Stimulated activated CD8-positive, alpha-beta memory T cell treated with anti-CD3 and anti-CD28 coated beads, Interleukin-2, amount 100 ng/mL, for 48 hours (primary cell): ENCODE measurements at regions not wholly inside any gene's neighbourhood (a gene's known extent, or its start where the extent isn't known, plus 50 kb on each side); places are given as distances from the start of the nearest gene placed in this dataset.
"Not testable (repeated sequence)": the region's sequence is repeated elsewhere in the genome, so short reads cannot be mapped to it uniquely, and the experiment has no call there.

ENCODE experiments used
- DNase-seq, 2 donors: peaks; one replicate each; pipeline ENCODE4 v3.0.0-alpha.2; 2020; ENCODE audit warnings: low read depth in 2 of 2

DNA sequence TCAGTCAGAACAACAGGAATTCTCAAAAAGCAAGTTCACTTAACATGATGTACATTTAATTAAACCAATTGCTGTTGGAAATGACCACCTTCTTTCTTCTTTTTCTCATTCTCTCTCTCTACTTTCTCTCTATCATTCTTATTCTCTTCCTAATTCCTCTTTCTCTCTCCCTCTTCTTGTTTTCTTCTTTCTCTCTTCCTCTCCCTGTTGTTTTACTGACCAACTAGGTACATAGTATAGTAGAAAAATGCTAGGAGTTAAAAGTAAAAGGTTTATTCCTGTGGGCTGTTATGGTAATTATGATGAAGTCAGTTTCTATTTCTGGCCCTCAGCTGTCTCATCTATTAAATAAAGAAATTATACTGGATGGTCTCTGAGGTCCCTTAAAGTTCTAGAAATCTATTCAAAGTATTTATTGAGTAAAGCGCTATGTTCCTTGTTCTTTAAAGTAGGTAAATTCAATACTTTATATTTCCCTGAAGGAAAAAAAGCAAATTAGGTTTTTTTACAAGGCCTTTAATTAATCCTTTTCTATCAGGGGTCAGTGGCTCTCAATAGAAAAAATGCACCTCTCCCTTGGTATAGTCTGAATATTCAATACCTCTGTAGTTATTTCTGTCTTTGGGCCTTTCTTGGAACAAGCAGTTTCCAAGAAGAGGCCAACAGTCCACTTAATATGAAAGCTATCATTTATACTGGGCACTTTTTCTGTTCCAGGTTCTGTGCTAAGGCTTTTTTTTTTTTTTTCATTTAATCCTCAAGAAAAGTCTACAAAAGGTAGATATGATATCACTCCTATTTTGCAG is 102.3 kb upstream of the SLC30A5 start:
- no peak for DNase-seq

- DNase-seq, result no peak
Measured at GRCh38 chr5:68994645-68995044, 99.2 kb upstream of the SLC30A5 start.

DNA sequence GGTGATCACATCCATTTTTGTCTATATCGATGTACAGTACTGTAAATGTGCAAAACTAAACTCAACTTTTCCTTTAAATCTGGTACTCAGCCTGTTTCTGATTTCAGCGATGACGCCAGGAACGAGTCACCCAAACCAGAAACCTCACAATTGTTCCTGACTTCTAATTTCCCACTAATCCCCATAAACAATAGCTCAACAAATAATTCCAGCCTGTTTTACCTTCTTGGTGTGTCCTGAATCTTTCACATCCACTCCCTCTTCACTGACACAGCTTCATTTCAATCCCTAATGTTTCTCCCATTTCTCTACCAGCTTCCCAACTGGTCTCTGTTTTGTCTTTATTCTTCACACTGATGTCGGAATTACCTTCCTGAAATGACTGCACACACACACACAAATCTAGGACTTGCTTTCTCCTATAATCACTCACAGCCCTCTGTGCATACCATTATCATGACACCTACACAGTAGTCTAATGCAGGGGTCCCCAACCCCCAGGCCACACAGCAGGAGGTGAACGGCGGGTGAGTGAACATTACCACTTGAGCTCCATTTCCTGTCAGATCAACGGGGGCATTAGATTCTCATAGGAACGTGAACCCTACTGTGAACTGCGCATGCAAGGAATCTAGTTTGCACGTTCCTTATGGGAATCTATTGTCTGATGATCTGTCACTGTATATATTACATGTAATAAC is 97.8 kb upstream of the SLC30A5 start:
- DNase-seq, result no peak

- DNase-seq, result no peak
Measured at GRCh38 chr5:68999181-68999580, 94.6 kb upstream of the SLC30A5 start.

- DNase-seq, result no peak
Measured at GRCh38 chr5:69000216-69000919, 93.4 kb upstream of the SLC30A5 start.

DNA sequence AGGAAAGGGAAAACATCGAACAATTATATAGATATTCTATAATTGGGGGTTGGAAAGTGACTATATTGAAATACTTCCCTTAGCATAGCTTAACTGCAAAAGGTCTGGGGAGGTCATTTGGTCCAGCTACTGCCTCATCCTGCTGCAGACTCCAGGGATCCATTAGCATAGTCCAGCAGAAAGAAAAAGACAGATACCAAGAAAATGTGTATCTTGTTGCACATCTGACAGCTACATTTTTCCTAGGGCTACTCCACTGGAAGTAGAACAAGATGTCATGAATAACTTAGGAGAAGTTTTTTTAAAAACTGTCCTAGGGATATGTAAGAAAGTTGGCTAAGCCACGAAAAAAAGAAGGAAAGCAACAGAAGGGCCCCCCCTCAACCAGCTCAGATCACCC is 92.9 kb upstream of the SLC30A5 start:
- no peak for DNase-seq

DNA sequence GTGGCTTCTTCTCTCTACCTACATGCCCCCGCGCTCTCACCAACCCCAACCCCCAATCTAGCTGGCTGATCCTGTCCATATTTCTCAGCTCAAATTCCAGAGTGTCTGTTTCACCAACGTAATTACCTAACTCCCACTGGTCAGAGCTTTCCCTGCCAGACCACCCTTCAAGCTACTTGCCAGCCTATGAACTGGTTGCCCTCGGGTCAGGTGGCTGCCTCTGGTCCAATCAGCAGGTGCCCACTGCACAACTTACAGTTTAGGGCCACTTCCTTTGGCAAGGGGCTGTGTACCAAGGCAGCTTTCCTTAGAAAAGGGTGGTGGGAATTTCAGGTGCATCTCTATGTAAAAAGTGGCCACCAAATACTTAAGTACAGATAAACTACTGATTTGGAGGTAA is 92.2 kb upstream of the SLC30A5 start:
- DNase-seq, result no peak

DNA sequence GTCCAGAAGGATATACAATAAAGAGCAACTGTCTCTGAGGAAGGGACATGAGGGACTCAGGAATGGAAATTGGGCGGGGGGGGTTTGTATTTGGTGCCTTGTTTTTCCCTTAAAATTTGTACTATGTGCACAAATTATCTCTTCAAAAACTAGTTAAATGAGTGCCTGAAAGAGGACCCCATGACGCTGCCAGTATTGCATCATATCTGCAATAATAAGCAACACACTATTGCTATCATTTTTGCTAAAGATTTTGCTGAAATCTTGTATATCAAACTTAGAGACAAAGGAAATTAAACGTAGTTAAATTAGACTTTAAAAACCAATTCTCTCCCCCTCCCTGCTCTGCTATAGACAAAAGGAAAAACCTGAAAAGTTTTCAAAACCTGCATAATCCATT is 89.7 kb upstream of the SLC30A5 start:
- DNase-seq, result no peak

- no peak for DNase-seq
Measured at GRCh38 chr5:69004676-69005075, 89.1 kb upstream of the SLC30A5 start.

GRCh38 chr5:69006030-69006429 is 87.8 kb upstream of the SLC30A5 start:
- no peak for DNase-seq

GRCh38 chr5:69007163-69007562 is 86.7 kb upstream of the SLC30A5 start:
- no peak for DNase-seq

GRCh38 chr5:69007726-69008368 is 86.0 kb upstream of the SLC30A5 start:
- DNase-seq, result peak; percentile 35 to 63

DNA sequence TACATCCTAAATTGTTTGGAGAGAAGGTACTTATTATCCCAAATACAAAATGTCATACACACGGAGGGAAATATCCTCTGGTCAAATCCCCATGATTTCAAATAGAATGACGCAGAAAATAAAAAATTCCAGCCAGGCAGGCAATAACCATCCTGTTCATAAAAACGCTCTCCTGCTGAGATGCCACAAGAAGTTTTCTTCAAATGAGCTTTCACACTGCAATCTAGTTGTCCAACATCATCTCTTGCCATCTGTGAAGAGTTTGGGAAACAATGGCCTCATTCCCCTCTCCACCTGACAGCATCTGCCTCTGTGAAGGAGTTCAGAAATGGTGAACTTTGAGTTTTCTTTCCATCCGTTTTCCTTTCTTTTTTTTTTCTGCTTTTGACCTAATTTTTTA is 83.3 kb upstream of the SLC30A5 start:
- DNase-seq, result no peak

GRCh38 chr5:69011910-69012309 is 81.9 kb upstream of the SLC30A5 start:
- no peak for DNase-seq

- DNase-seq, result no peak
Measured at GRCh38 chr5:69013481-69013880, 80.3 kb upstream of the SLC30A5 start.

GRCh38 chr5:69014007-69014406 is 79.8 kb upstream of the SLC30A5 start:
- not testable (repeated sequence) for DNase-seq

DNA sequence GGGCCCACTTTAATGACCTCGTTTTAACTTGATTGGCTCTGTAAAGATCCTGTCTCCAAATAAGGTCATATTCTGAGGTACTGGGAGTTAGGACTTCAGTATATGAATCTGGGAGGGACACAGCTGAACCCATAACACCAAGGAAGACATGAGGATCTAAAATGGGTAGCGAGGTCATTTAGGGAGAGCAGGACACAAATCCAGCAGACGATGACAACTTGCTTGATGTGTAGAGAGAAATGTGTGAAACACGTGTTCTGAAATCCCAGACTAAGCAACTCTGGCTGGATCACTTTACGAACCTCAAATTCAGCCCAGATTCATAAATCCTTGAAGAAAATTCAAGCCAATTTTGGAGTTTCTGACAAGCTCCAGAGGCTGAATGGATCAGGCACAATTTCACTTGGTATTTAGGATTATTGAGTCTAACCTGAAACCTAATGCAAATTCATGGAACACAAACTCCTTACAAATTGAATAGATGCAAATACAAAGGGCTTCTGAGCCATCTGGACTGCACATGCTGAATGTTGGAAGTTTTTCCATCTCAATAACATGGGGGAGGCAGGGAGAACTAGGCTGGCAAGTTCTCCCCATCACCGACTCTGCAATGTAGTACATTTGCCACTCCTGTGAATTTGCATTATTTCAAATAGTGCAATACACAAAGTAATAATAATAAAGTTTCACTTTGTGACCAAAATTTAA is 74.0 kb upstream of the SLC30A5 start:
- no peak for DNase-seq

DNA sequence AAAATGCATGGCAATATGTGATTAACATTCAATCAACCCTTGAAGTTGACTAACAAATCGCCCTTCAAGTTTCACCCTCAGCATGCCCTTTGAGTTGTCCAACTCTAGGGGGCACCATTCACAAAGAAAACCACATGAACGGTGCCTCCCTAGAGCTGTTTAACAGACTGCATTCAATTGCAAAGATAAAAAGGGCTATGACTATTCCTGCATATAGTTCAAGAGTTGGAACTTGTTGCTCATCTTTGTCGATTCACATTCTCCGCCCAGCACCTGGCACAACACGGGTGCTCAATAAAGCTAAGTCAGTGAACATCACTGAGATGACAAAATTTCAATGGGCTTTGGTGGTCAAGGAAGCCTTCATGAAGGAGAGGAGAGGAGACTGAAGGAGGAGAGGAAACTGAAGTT is 69.6 kb upstream of the SLC30A5 start:
- no peak for DNase-seq

DNA sequence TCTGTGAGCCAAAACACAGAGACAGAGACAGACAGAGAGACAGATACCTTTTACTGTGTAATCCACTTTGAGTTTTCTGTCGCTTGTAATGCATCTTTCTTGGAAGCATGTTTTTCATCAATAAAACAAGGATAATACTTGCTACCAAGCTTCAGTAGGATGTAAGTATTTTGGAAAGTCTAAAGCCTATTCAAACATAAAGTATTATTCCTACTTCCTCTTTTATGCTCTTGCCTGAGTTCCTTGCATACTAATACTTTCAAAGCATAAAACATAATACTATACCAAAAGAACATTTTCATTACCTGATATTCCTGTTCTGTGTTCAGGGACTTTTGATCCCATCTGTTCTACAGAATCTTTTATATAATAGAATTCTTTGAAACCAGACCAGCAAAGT is 64.5 kb upstream of the SLC30A5 start:
- DNase-seq, result no peak

DNA sequence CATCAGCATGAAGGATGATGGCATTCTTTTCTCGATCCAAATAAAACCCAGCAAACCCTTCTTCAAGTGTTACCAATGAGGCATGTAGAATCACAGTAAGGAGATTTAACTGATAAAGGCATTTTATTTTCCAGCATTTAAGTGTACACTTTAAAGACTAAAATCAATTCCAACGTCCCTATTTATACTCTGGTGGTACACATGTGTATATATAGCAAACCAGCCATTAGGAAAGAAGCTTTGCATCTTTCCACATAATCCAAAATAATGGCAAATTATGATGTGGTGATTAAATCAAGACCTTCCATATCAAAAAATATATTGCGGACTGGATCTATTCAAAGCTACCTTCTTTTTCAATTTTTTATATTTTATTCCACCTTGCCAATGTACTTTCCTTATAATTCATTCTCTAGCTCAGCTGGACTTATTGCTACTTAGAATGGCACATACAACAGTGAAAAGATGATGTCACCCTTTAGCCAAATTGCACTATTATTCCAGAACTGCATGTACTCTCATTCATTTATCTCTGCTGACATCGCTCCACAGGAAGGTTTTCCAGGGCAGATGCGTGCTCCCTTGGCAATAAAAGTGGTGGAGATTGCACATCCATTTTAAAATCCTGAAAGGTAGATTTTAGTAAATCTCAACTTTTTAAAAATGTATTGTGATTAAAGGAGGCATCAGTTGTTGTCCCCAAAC is 63.3 kb upstream of the SLC30A5 start:
- DNase-seq, result no peak

DNA sequence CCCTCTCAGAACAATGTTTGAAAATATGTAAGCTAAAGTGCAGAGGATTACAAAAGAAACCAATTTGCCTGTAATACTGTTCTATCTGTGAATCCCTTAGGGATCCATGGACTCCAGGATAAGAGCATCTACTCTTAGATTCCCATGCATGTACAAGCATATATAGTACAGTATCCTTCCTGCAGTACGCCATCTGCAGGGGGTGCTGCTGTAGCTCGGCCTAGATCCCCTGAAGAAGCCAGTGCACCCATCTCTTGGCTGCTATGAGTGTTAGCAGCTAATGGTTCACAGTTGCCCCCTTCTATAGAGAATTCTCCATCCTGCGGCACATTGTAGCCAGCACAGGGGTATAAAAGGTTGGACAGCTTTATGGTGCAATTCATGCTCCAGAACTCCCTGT is 61.8 kb upstream of the SLC30A5 start:
- DNase-seq, result no peak
